Astrocyte (in vitro differentiated cells and primary cell): ENCODE measurements at regions not wholly inside any gene's neighbourhood (a gene's known extent, or its start where the extent isn't known, plus 50 kb on each side); places are given as distances from the start of the nearest gene placed in this dataset.
"Not testable (repeated sequence)": the region's sequence is repeated elsewhere in the genome, so short reads cannot be mapped to it uniquely, and the experiment has no call there.

ENCODE experiments used
- DNase-seq: peaks from one replicate; pipeline ENCODE4 v3.0.0-alpha.2; 2010; ENCODE audit warnings: low read depth
- FAIRE-seq: peaks from 2 replicates; lab custom pipeline; 2011; peaks lifted over from hg19 to GRCh38; lab: Jason Lieb, UNC
- H2AFZ ChIP-seq: 2 replicates; pipeline ENCODE4 v1.6.0; 2012; ENCODE audit warnings: low read depth, low read length, inconsistent platforms
- H3K27ac ChIP-seq: 2 replicates; pipeline ENCODE4 v1.5.1; 2011; ENCODE audit warnings: low read depth, low read length, inconsistent platforms
- H3K27me3 ChIP-seq: 2 replicates; pipeline ENCODE4 v1.6.0; 2011; ENCODE audit warnings: low read length, inconsistent platforms; ENCODE audit not compliant: insufficient read depth
- H3K36me3 ChIP-seq: 2 replicates; pipeline ENCODE4 v1.5.1; 2011; ENCODE audit warnings: low read length, inconsistent platforms; ENCODE audit not compliant: insufficient read depth
- H3K4me1 ChIP-seq: 2 replicates; pipeline ENCODE4 v1.5.1; 2011; ENCODE audit warnings: low read length, inconsistent platforms; ENCODE audit not compliant: insufficient read depth
- H3K4me2 ChIP-seq: 2 replicates; pipeline ENCODE4 v1.6.0; 2012; ENCODE audit warnings: low read length, inconsistent platforms
- H3K4me3 ChIP-seq: 2 replicates; pipeline ENCODE4 v1.5.1; 2011; ENCODE audit warnings: low read depth, mild to moderate bottlenecking, low read length, inconsistent platforms; ENCODE audit not compliant: insufficient read depth
- H3K79me2 ChIP-seq: 2 replicates; pipeline ENCODE4 v1.6.0; 2012; ENCODE audit warnings: mild to moderate bottlenecking, low read length, inconsistent platforms; ENCODE audit not compliant: insufficient read depth
- H3K9ac ChIP-seq: 2 replicates; pipeline ENCODE4 v1.6.0; 2012; ENCODE audit warnings: mild to moderate bottlenecking, low read length, inconsistent platforms
- H3K9me3 ChIP-seq: 2 replicates; pipeline ENCODE4 v1.5.1; 2012; ENCODE audit warnings: low read depth, mild to moderate bottlenecking, low read length, inconsistent platforms; ENCODE audit not compliant: insufficient read depth
- H4K20me1 ChIP-seq: 2 replicates; pipeline ENCODE4 v1.6.0; 2012; ENCODE audit warnings: low read length, inconsistent platforms; ENCODE audit not compliant: insufficient read depth
- H3K27ac Mint-ChIP-seq: one replicate; pipeline ENCODE4 v1.8.0; 2021; ENCODE audit warnings: mild to moderate bottlenecking, mixed read lengths; ENCODE audit not compliant: unreplicated experiment
- H3K27me3 Mint-ChIP-seq: one replicate; pipeline ENCODE4 v1.8.0; 2021; ENCODE audit warnings: low read depth, mixed read lengths; ENCODE audit not compliant: unreplicated experiment
- H3K36me3 Mint-ChIP-seq: one replicate; pipeline ENCODE4 v1.8.0; 2021; ENCODE audit warnings: low read depth, mixed read lengths; ENCODE audit not compliant: unreplicated experiment
- H3K4me1 Mint-ChIP-seq: one replicate; pipeline ENCODE4 v1.8.0; 2021; ENCODE audit warnings: low read depth, mixed read lengths; ENCODE audit not compliant: unreplicated experiment
- H3K4me3 Mint-ChIP-seq: one replicate; pipeline ENCODE4 v1.8.0; 2021; ENCODE audit warnings: mild to moderate bottlenecking, moderate library complexity, mixed read lengths; ENCODE audit not compliant: unreplicated experiment
- H3K9me3 Mint-ChIP-seq: one replicate; pipeline ENCODE4 v1.8.0; 2021; ENCODE audit warnings: mild to moderate bottlenecking, mixed read lengths; ENCODE audit not compliant: unreplicated experiment
- EZH2 ChIP-seq: IDR thresholded peaks from 2 replicates; pipeline ENCODE4 v1.6.1; 2012; ENCODE audit warnings: mild to moderate bottlenecking, low read length, inconsistent platforms; ENCODE audit not compliant: insufficient read depth
- TF ChIP-seq, protein P1 (sequence below): IDR thresholded peaks from 2 replicates; pipeline ENCODE4 v1.5.1; 2011; ENCODE audit warnings: low read depth, mild to moderate bottlenecking, inconsistent platforms, low read length, moderate library complexity; ENCODE audit not compliant: insufficient read depth

DNA sequence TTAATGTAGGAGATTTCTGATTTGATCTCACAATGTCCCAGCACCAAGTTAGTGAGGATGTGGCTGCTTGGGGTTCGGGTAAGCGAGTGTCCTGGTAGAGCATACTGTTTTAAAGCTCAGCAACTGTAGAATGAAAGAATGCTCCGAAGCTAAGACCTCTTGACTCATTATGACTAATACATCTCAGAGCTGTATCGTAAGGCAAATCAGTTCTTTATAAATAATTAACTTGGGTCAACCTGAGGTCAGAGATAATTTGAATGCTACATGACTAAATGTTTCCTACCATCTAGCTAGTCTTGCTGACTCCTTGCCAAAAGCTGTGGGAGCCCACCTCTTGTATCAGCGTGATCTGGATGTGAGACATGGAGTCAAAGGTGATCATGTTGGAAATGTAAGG lies 128.8 kb upstream of the PDE7B start:
- H3K36me3 ChIP-seq = no peaks in the 10 kb centered on the region
- peak overlapping the region; percentile 70 for H3K4me2 ChIP-seq
- H3K4me1 ChIP-seq = peaks cover 17% of the 10 kb centered on the region
- peaks cover 4% of the 10 kb centered on the region for H3K9me3 ChIP-seq
- no peaks in the 10 kb centered on the region for H3K27me3 ChIP-seq
- no peak overlapping the region for H3K4me3 ChIP-seq
- peak overlapping the region; percentile 6 for H3K27ac Mint-ChIP-seq
- H3K4me3 Mint-ChIP-seq = no peak overlapping the region
- H3K4me1 Mint-ChIP-seq = no peaks in the 10 kb centered on the region
- H4K20me1 ChIP-seq = no peaks in the 10 kb centered on the region
- H3K27me3 Mint-ChIP-seq = no peaks in the 10 kb centered on the region
- H3K9ac ChIP-seq = peak overlapping the region; percentile 52
- TF ChIP-seq, protein P1, sequence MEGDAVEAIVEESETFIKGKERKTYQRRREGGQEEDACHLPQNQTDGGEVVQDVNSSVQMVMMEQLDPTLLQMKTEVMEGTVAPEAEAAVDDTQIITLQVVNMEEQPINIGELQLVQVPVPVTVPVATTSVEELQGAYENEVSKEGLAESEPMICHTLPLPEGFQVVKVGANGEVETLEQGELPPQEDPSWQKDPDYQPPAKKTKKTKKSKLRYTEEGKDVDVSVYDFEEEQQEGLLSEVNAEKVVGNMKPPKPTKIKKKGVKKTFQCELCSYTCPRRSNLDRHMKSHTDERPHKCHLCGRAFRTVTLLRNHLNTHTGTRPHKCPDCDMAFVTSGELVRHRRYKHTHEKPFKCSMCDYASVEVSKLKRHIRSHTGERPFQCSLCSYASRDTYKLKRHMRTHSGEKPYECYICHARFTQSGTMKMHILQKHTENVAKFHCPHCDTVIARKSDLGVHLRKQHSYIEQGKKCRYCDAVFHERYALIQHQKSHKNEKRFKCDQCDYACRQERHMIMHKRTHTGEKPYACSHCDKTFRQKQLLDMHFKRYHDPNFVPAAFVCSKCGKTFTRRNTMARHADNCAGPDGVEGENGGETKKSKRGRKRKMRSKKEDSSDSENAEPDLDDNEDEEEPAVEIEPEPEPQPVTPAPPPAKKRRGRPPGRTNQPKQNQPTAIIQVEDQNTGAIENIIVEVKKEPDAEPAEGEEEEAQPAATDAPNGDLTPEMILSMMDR = no peak
- no peak for TF ChIP-seq EZH2
- H3K9me3 Mint-ChIP-seq = peaks cover 24% of the 10 kb centered on the region
- no peak overlapping the region for H2AFZ ChIP-seq
- peak overlapping the region; percentile 84 for H3K27ac ChIP-seq
- DNase-seq = peak; percentile 97
- H3K79me2 ChIP-seq = no peaks in the 10 kb centered on the region
- no peaks in the 10 kb centered on the region for H3K36me3 Mint-ChIP-seq
- FAIRE-seq = peak; percentile 92

DNA sequence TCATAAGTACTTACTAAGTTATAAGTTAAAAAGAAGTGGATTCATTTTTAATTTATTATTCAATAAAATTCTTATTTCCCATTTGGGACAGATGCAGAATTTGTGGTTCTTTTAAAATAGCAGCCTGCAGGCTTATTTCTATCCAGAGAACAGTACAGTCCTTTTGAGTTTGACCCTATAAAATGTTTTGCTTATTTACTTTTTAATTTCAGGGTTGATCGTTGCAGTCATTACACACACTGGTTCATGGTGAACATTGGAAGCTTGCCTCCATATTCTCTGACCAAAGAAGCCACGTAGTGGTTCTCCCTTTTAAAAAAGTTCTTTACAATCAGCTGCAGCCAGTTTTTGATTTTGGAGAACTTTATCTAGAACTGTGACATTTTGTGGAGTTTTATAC lies 122.9 kb upstream of the PDE7B start:
- H3K4me3 Mint-ChIP-seq = no peak overlapping the region
- Histone ChIP-seq H4K20me1 (no peaks in the 10 kb centered on the region), H3K4me3 (no peak overlapping the region), H3K27ac (no peak overlapping the region), H3K4me2 (no peak overlapping the region), H3K4me1 (no peaks in the 10 kb centered on the region), H3K9me3 (peaks cover 4% of the 10 kb centered on the region), H3K36me3 (no peaks in the 10 kb centered on the region), H2AFZ (no peak overlapping the region), H3K79me2 (no peaks in the 10 kb centered on the region), H3K27me3 (no peaks in the 10 kb centered on the region), H3K9ac (no peak overlapping the region)
- H3K4me1 Mint-ChIP-seq = no peaks in the 10 kb centered on the region
- H3K9me3 Mint-ChIP-seq = peaks cover 18% of the 10 kb centered on the region
- FAIRE-seq (no peak), DNase-seq (no peak)
- no peaks in the 10 kb centered on the region for H3K27me3 Mint-ChIP-seq
- no peak for TF ChIP-seq EZH2
- TF ChIP-seq, protein P1 = no peak
- no peaks in the 10 kb centered on the region for H3K36me3 Mint-ChIP-seq
- no peak overlapping the region for H3K27ac Mint-ChIP-seq

DNA sequence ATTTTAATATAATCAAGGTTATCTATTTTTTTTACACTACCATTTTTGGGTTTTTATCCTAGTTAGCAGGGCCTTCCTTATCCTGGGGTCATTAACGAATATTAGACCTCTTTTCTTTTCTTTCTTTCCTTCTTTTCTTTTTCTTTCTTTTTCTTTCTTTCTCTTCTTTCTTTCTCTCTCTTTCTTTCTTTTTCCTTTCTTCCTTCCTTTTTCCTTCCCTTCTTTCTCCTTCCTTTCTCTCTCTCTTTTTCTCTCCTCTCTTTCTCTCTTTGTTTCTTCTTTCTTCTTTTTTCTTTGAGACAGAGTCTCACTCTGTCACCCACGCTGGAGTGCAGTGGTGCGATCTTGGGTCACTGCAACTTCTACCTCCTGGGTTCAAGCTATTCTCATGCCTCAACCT lies 120.4 kb upstream of the PDE7B start:
- no peak overlapping the region for H3K4me3 ChIP-seq
- H3K36me3 ChIP-seq = no peaks in the 10 kb centered on the region
- no peaks in the 10 kb centered on the region for H4K20me1 ChIP-seq
- no peaks in the 10 kb centered on the region for H3K36me3 Mint-ChIP-seq
- H3K4me1 Mint-ChIP-seq = no peaks in the 10 kb centered on the region
- no peak overlapping the region for H3K27ac Mint-ChIP-seq
- H3K9ac ChIP-seq = no peak overlapping the region
- peaks cover 2% of the 10 kb centered on the region for H3K9me3 ChIP-seq
- no peak for TF ChIP-seq EZH2
- TF ChIP-seq, protein P1 = no peak
- no peaks in the 10 kb centered on the region for H3K79me2 ChIP-seq
- H3K27me3 ChIP-seq = no peaks in the 10 kb centered on the region
- FAIRE-seq (no peak), DNase-seq (no peak)
- peaks cover 6% of the 10 kb centered on the region for H3K9me3 Mint-ChIP-seq
- no peak overlapping the region for H3K27ac ChIP-seq
- no peaks in the 10 kb centered on the region for H3K4me1 ChIP-seq
- no peaks in the 10 kb centered on the region for H3K27me3 Mint-ChIP-seq
- H2AFZ ChIP-seq = no peak overlapping the region
- H3K4me2 ChIP-seq = no peak overlapping the region
- H3K4me3 Mint-ChIP-seq = no peak overlapping the region

DNA sequence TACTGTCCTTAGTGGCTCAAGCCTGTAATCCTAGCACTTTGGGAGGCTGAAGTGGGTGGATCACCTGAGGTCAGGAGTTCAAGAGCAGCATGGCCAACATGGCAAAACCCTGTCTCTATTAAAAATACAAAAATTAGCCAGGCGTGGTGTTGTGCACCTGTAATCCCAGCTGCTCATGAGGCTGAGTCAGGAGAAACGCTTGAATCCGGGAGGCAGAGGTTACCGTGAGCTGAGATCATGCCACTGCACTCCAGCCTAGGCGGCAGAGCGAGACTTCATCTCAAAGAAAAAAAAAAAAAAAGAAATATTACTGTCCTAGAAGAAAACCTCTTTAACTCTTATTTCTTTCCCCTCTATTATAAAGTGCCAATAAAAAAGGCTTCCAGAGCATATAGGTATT lies 115.2 kb upstream of the PDE7B start:
- H3K4me3 Mint-ChIP-seq, DNase-seq: not testable (repeated sequence)

More for the DNA sequence above, 115.2 kb upstream of the PDE7B start:
- H3K27ac Mint-ChIP-seq, H3K9ac ChIP-seq, H3K36me3 ChIP-seq, H2AFZ ChIP-seq, H3K4me3 ChIP-seq, H3K79me2 ChIP-seq, H3K36me3 Mint-ChIP-seq, H3K9me3 Mint-ChIP-seq, H3K27me3 ChIP-seq, H4K20me1 ChIP-seq, H3K9me3 ChIP-seq, H3K4me1 Mint-ChIP-seq, H3K27me3 Mint-ChIP-seq, FAIRE-seq, H3K27ac ChIP-seq, H3K4me2 ChIP-seq: not testable (repeated sequence)
- peaks cover 14% of the 10 kb centered on the region for H3K4me1 ChIP-seq
